Psoas muscle (tissue), 7 donors: ENCODE measurements at regions not wholly inside any gene's neighbourhood (a gene's known extent, or its start where the extent isn't known, plus 50 kb on each side); places are given as distances from the start of the nearest gene placed in this dataset.

Source experiments
- ATAC-seq, 4 donors: fragments of 200-7000 bp; cut with Tn5 transposase; one replicate each; pipeline ENCODE4 v1.9.1; 2020; ENCODE audit warnings: moderate library complexity in 3 of 4, mild to moderate bottlenecking in 2 of 4
- DNase-seq, 2 donors: peaks; one replicate each; pipeline ENCODE4 v3.0.0-alpha.2; 2020
- H3K27ac ChIP-seq: fragments of 200-600 bp; one replicate; pipeline ENCODE4 v1.8.0; 2022
- H3K27me3 ChIP-seq, 3 donors: fragments of 200-600 bp in 1 of 3; one replicate each; pipeline versions ENCODE4 v1.6.1 to v1.8.0; 2013 to 2022; ENCODE audit warnings: low read length in 2 of 3, mild to moderate bottlenecking in 2 of 3, moderate library complexity in 1 of 3; ENCODE audit not compliant: insufficient read depth in 3 of 3
- H3K36me3 ChIP-seq, 2 donors: fragments of 200-600 bp in 1 of 2; one replicate each; pipeline versions ENCODE4 v1.6.1 to v1.8.0; 2013 to 2022; ENCODE audit warnings: low read depth in 1 of 2, mild to moderate bottlenecking in 1 of 2, moderate library complexity in 1 of 2; ENCODE audit not compliant: insufficient read depth in 1 of 2
- H3K4me1 ChIP-seq: fragments of 200-600 bp; one replicate; pipeline ENCODE4 v1.8.0; 2022
- H3K4me3 ChIP-seq: fragments of 200-600 bp; one replicate; pipeline ENCODE4 v1.8.0; 2022; ENCODE audit warnings: mild to moderate bottlenecking
- H3K9me3 ChIP-seq: fragments of 200-600 bp; one replicate; pipeline ENCODE4 v1.8.0; 2022
- WGBS, 3 donors: extraction: QIAGEN DNeasy Blood & Tissue Kit; methylation state at CpG; one replicate each; pipeline versions ENCODE4 v1.1.6 to v1.1.7; 2013; 5-methylcytosine and 5-hydroxymethylcytosine counted together
- intact Hi-C, 2 donors: fragments of 100-400 bp; cut with DNase I; formaldehyde crosslinking; loops; one replicate each; pipeline versions ENCODE4 v1.11.0 to v1.14.2; 2022
- TF ChIP-seq, protein P1 (sequence below): fragments of 200-600 bp; IDR thresholded peaks from one replicate; pipeline ENCODE4 v1.8.0; 2022; ENCODE audit warnings: antibody characterized with exemption
- donor health status: healthy with polysubstance abuse.
- donor health status: DM: no; HTN: no; CAD: no; lungs with moderate emphysema.
- donor health status: Bipolar disorder and iron deficiency.
- donor health status: healthy.
- donor health status: DM: yes; HTN: yes; CAD: no.
- donor health status: DM: no; HTN: no; CAD: no.
- donor health status: DM: yes; HTN: yes; CAD: no.

DNA sequence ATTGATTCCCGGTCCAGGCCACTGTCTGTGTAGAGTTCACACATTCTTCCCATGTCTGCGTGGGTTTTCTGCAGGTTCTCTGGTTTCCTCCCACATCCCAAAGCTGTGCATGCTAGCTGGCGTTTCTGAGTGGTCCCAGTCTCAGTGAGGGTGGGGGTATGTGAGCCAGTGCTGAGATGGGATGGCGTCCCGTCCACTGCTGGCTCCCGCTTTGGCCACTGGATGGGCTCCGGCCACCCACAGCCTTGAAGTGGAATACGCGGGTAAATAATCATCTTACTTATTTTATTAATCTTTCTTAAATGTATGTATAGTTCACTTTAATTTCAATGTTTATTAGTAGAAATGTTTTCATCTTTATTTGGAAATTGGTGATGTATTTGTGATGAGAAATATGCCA is 343.5 kb upstream of the MANEA start:
- Histone ChIP-seq H3K27me3 (no peaks in the 10 kb centered on the region), H3K36me3 (no peaks in the 10 kb centered on the region), H3K4me1 (no peaks in the 10 kb centered on the region), H3K9me3 (no peaks in the 10 kb centered on the region), H3K27ac (no peak overlapping the region), H3K4me3 (no peak overlapping the region)
- TF ChIP-seq, protein P1, sequence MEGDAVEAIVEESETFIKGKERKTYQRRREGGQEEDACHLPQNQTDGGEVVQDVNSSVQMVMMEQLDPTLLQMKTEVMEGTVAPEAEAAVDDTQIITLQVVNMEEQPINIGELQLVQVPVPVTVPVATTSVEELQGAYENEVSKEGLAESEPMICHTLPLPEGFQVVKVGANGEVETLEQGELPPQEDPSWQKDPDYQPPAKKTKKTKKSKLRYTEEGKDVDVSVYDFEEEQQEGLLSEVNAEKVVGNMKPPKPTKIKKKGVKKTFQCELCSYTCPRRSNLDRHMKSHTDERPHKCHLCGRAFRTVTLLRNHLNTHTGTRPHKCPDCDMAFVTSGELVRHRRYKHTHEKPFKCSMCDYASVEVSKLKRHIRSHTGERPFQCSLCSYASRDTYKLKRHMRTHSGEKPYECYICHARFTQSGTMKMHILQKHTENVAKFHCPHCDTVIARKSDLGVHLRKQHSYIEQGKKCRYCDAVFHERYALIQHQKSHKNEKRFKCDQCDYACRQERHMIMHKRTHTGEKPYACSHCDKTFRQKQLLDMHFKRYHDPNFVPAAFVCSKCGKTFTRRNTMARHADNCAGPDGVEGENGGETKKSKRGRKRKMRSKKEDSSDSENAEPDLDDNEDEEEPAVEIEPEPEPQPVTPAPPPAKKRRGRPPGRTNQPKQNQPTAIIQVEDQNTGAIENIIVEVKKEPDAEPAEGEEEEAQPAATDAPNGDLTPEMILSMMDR = no peak
- WGBS, 3 donors = 81 to 86% (median 84%) methylated on average over 9 of the region's 9 CpGs
- DNase-seq (no peak), ATAC-seq (no peak)
- intact Hi-C loops = no loop called here

DNA sequence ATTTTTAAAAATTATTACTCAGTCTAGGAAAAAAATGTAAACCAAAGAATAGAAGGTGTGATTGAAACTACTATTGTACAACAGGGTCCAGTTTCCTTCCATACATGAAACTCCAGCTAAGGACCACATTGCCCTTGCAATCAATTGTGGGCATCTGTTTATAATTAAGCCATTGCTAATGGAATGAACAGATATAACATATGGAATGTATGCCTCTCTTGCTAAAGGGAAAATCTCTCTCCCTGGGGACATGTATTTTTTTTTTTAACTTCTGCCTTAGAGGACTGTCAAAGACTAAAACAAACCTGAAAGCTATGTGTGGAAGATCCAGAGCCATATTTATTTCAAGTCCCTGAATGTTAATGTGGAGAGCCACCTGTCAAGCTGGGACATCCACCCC is 336.8 kb upstream of the MANEA start:
- no peaks in the 10 kb centered on the region for H3K9me3 ChIP-seq
- intact Hi-C loops = no loop called here
- H3K4me1 ChIP-seq = no peaks in the 10 kb centered on the region
- H3K27me3 ChIP-seq = no peaks in the 10 kb centered on the region
- H3K4me3 ChIP-seq = no peak overlapping the region
- TF ChIP-seq, protein P1 = no peak
- DNase-seq = no peak
- no peak overlapping the region for H3K27ac ChIP-seq
- H3K36me3 ChIP-seq = no peaks in the 10 kb centered on the region
- ATAC-seq = no peak

DNA sequence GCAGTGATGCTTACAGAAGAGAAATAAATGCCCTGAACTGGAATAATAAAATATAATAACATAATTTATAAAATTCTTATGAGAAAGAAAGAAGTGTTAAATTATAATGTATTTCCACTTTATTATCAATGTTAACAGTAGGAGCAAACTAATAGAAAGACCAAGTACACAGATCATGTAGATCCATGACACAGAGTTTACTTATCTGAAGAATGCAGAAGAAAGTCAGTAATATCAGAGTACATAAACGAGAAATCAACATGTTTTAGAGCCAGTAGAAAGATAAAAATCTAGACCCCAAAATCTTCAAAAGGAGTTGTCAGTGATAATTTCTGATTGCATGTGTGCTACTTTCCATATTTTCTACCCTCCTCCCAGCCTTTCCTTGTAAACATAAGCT is 334.8 kb upstream of the MANEA start:
- no peak overlapping the region for H3K27ac ChIP-seq
- no peaks in the 10 kb centered on the region for H3K4me1 ChIP-seq
- no peaks in the 10 kb centered on the region for H3K9me3 ChIP-seq
- intact Hi-C loops = no loop called here
- TF ChIP-seq, protein P1 = no peak
- H3K27me3 ChIP-seq = no peaks in the 10 kb centered on the region
- WGBS, 3 donors = 47 to 71% (median 62%) methylated on average over 1 of the region's 1 CpG
- no peaks in the 10 kb centered on the region for H3K36me3 ChIP-seq
- no peak for ATAC-seq
- H3K4me3 ChIP-seq = no peak overlapping the region
- no peak for DNase-seq

DNA sequence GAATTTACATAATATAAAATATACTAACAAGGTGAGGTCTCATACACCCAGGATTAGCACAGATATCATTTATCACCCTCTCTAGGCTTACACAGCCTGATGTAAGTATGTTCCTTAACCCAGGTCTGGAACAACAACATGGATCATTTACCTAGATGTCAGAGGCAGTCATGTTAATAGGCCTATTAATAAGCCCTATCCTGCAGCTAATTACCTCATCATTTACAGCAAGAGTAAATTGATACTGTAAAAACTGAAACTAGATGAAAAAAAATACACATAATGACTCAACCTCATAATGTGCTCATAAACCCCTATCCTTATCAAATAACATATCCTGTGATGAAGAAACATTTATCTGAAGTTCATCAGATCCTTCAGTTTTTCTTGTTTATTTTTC is 334.3 kb upstream of the MANEA start:
- H3K27me3 ChIP-seq = no peaks in the 10 kb centered on the region
- no peak for ATAC-seq
- H3K4me1 ChIP-seq = no peaks in the 10 kb centered on the region
- no peak for DNase-seq
- no peaks in the 10 kb centered on the region for H3K9me3 ChIP-seq
- intact Hi-C loops = no loop called here
- no peak overlapping the region for H3K4me3 ChIP-seq
- no peak overlapping the region for H3K27ac ChIP-seq
- no peaks in the 10 kb centered on the region for H3K36me3 ChIP-seq
- TF ChIP-seq, protein P1 = no peak

DNA sequence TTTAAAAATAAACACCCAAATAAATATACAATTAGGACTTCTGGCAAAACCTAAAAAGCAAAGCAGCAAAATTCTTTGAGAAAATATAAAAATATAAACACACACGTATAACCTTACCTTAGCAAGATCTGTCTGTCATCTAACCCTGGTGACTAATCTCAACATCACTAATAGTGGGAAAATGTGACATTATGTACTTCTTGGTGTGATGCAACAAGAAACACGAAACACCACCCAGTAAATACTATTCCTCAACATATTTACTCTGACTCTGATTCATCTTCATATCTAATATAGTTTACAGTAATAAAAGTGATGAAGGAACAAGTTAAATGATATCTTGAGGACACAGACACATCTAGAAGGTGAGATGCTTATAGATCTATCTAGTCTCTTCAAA is 332.6 kb upstream of the MANEA start:
- ATAC-seq (no peak), DNase-seq (no peak)
- H3K4me1 ChIP-seq = no peaks in the 10 kb centered on the region
- TF ChIP-seq, protein P1 = no peak
- H3K9me3 ChIP-seq = no peaks in the 10 kb centered on the region
- no peaks in the 10 kb centered on the region for H3K27me3 ChIP-seq
- H3K36me3 ChIP-seq = no peaks in the 10 kb centered on the region
- no peak overlapping the region for H3K4me3 ChIP-seq
- no peak overlapping the region for H3K27ac ChIP-seq
- 63 to 83% (median 81%) methylated on average over 2 of the region's 2 CpGs for WGBS, 3 donors
- intact Hi-C loops = no loop called here
